Sigmoid colon (tissue), 6 donors: ENCODE measurements at regions not wholly inside any gene's neighbourhood (a gene's known extent, or its start where the extent isn't known, plus 50 kb on each side); places are given as distances from the start of the nearest gene placed in this dataset.

Source experiments
- DNase-seq: peaks from one replicate; pipeline ENCODE4 v3.0.0-alpha.2; 2019
- H3K27ac ChIP-seq, 4 donors: fragments of 200-600 bp; sonication (generic); one replicate each; pipeline ENCODE4 v1.5.1; 2016 to 2019; ENCODE audit warnings: mild to moderate bottlenecking in 1 of 4
- H3K27me3 ChIP-seq, 3 donors: fragments of 200-600 bp; sonication (generic); one replicate each; pipeline ENCODE4 v1.5.1; 2019; ENCODE audit warnings: mild to moderate bottlenecking in 1 of 3
- H3K36me3 ChIP-seq, 4 donors: fragments of 200-600 bp; sonication (generic); one replicate each; pipeline ENCODE4 v1.5.1; 2016 to 2019
- H3K4me1 ChIP-seq, 4 donors: fragments of 200-600 bp; sonication (generic); one replicate each; pipeline ENCODE4 v1.5.1; 2017 to 2019
- H3K4me3 ChIP-seq, 4 donors: fragments of 200-600 bp; sonication (generic); one replicate each; pipeline ENCODE4 v1.5.1; 2017 to 2019; ENCODE audit warnings: mild to moderate bottlenecking in 2 of 4, moderate library complexity in 1 of 4
- H3K9me3 ChIP-seq, 4 donors: fragments of 200-600 bp in 3 of 4; sonication (generic) in 3 of 4; one replicate each; pipeline versions ENCODE4 v1.5.1 to v1.6.1; 2013 to 2019
- CTCF ChIP-seq, 4 experiments: fragments of 450-650 bp in 3 of 4; fragments of 200-600 bp in 1 of 4; IDR thresholded peaks; one replicate each; pipeline ENCODE4 v1.5.1; 2016 to 2019; ENCODE audit warnings: antibody characterized with exemption in 4 of 4, mild to moderate bottlenecking in 3 of 4, moderate library complexity in 2 of 4
- EP300 ChIP-seq, 4 donors: sonication (generic); formaldehyde crosslinking; IDR thresholded peaks; one replicate each; pipeline ENCODE4 v1.6.1; 2017; ENCODE audit warnings: antibody characterized with exemption in 4 of 4
- POLR2A ChIP-seq, 2 donors: fragments of 450-650 bp; IDR thresholded peaks; one replicate each; pipeline ENCODE4 v1.6.1; 2016; ENCODE audit warnings: antibody characterized with exemption in 2 of 2, mild to moderate bottlenecking in 2 of 2, moderate library complexity in 2 of 2
- POLR2AphosphoS5 ChIP-seq, 4 donors: sonication (generic); formaldehyde crosslinking; IDR thresholded peaks; one replicate each; pipeline ENCODE4 v1.6.1; 2017; ENCODE audit warnings: antibody characterized with exemption in 4 of 4
- WGBS, 2 donors: extraction: QIAGEN DNeasy Blood & Tissue Kit; methylation state at CpG; one replicate each; pipeline ENCODE4 v1.1.7; 2013; 5-methylcytosine and 5-hydroxymethylcytosine counted together
- intact Hi-C: fragments of 100-400 bp; cut with DNase I; formaldehyde crosslinking; loops from one replicate; pipeline ENCODE4 v1.15.1; 2023
- donor health status: healthy with polysubstance abuse.
- donor health status: healthy.

- no peaks in the 10 kb centered on the region for H3K27me3 ChIP-seq
- WGBS, 2 donors, result 85 to 95% methylated on average over 2 of the region's 2 CpGs
- intact Hi-C loops, result no loop called here
Measured at GRCh38 chrX:125758819-125759218, 407.3 kb downstream of the DCAF12L2 start.

GRCh38 chrX:125762954-125763353, 403.1 kb downstream of the DCAF12L2 start:
- H3K4me1 ChIP-seq, result no peaks in the 10 kb centered on the region
- no peak for DNase-seq
- no peak for TF ChIP-seq EP300 (IDR thresholded peaks at IDR 0.05)
- no peak for TF ChIP-seq POLR2AphosphoS5 (IDR thresholded peaks at IDR 0.05)
- no peak for TF ChIP-seq CTCF (IDR thresholded peaks at IDR 0.05)
- TF ChIP-seq POLR2A (IDR thresholded peaks at IDR 0.05), result no peak
- no peak overlapping the region for H3K27ac ChIP-seq
- H3K27me3 ChIP-seq, result no peaks in the 10 kb centered on the region
- 11 to 41% methylated on average over 1 of the region's 1 CpG for WGBS, 2 donors
- intact Hi-C loops, result no loop called here
- H3K36me3 ChIP-seq, result no peaks in the 10 kb centered on the region
- peaks cover 0 to 3% (median 0%) of the 10 kb centered on the region in 4 donors for H3K9me3 ChIP-seq
- H3K4me3 ChIP-seq, result no peak overlapping the region

More at GRCh38 chrX:125758819-125759218, 407.3 kb downstream of the DCAF12L2 start:
- no peak for TF ChIP-seq POLR2A (IDR thresholded peaks at IDR 0.05)
- no peak for DNase-seq
- Histone ChIP-seq H3K9me3 (peaks cover 0 to 3% (median 0%) of the 10 kb centered on the region in 4 donors), H3K27ac (no peak overlapping the region), H3K36me3 (no peaks in the 10 kb centered on the region), H3K4me1 (no peaks in the 10 kb centered on the region), H3K4me3 (no peak overlapping the region)

GRCh38 chrX:125765347-125765746, 400.7 kb downstream of the DCAF12L2 start:
- H3K27ac ChIP-seq, result no peak overlapping the region
- no peaks in the 10 kb centered on the region for H3K27me3 ChIP-seq
- intact Hi-C loops, result no loop called here
- peaks cover 0 to 3% (median 0%) of the 10 kb centered on the region in 4 donors for H3K9me3 ChIP-seq
- H3K4me1 ChIP-seq, result no peaks in the 10 kb centered on the region
- DNase-seq, result no peak
- TF ChIP-seq POLR2AphosphoS5 (IDR thresholded peaks at IDR 0.05) (no peak), EP300 (IDR thresholded peaks at IDR 0.05) (no peak), CTCF (IDR thresholded peaks at IDR 0.05) (no peak), POLR2A (IDR thresholded peaks at IDR 0.05) (no peak)
- no peak overlapping the region for H3K4me3 ChIP-seq
- no peaks in the 10 kb centered on the region for H3K36me3 ChIP-seq
- 84 to 87% methylated on average over 2 of the region's 2 CpGs for WGBS, 2 donors

GRCh38 chrX:125769628-125770027, 396.5 kb downstream of the DCAF12L2 start:
- H3K4me3 ChIP-seq, result no peak overlapping the region
- H3K4me1 ChIP-seq, result no peaks in the 10 kb centered on the region
- H3K9me3 ChIP-seq, result no peaks in the 10 kb centered on the region
- no peak overlapping the region for H3K27ac ChIP-seq
- no peaks in the 10 kb centered on the region for H3K36me3 ChIP-seq
- no peaks in the 10 kb centered on the region for H3K27me3 ChIP-seq
- TF ChIP-seq EP300 (IDR thresholded peaks at IDR 0.05) (no peak), POLR2A (IDR thresholded peaks at IDR 0.05) (no peak), CTCF (IDR thresholded peaks at IDR 0.05) (no peak), POLR2AphosphoS5 (IDR thresholded peaks at IDR 0.05) (no peak)
- WGBS, 2 donors, result 41 to 72% methylated on average over 2 of the region's 2 CpGs
- intact Hi-C loops, result no loop called here
- no peak for DNase-seq

- Histone ChIP-seq H3K4me3 (no peak overlapping the region), H3K36me3 (no peaks in the 10 kb centered on the region), H3K9me3 (no peaks in the 10 kb centered on the region), H3K27me3 (no peaks in the 10 kb centered on the region), H3K4me1 (no peaks in the 10 kb centered on the region), H3K27ac (no peak overlapping the region)
- DNase-seq, result no peak
- TF ChIP-seq POLR2AphosphoS5 (IDR thresholded peaks at IDR 0.05) (no peak), POLR2A (IDR thresholded peaks at IDR 0.05) (no peak), CTCF (IDR thresholded peaks at IDR 0.05) (no peak), EP300 (IDR thresholded peaks at IDR 0.05) (no peak)
- intact Hi-C loops, result no loop called here
- 32 to 59% methylated on average over 3 of the region's 3 CpGs for WGBS, 2 donors
Measured at GRCh38 chrX:125778261-125778660, 387.8 kb downstream of the DCAF12L2 start.
